Esophagus muscularis mucosa (tissue), 4 donors: ENCODE measurements at regions not wholly inside any gene's neighbourhood (a gene's known extent, or its start where the extent isn't known, plus 50 kb on each side); places are given as distances from the start of the nearest gene placed in this dataset.

ENCODE experiments used
- DNase-seq: peaks from one replicate; pipeline ENCODE4 v3.0.0-alpha.2; 2017; ENCODE audit errors: extremely low spot score
- H3K27ac ChIP-seq, 4 donors: fragments of 200-600 bp; sonication (generic); replicated peaks in 1 of 4; 1 replicate in 3 of 4; 2 replicates in 1 of 4; pipeline ENCODE4 v1.5.1; 2016 to 2019; ENCODE audit warnings: mild to moderate bottlenecking in 1 of 4
- H3K27me3 ChIP-seq, 4 donors: fragments of 200-600 bp; sonication (generic); one replicate each; pipeline versions ENCODE4 v1.5.1 to v1.6.0; 2016 to 2019
- H3K36me3 ChIP-seq, 4 donors: fragments of 200-600 bp; sonication (generic); one replicate each; pipeline ENCODE4 v1.5.1; 2016 to 2019
- H3K4me1 ChIP-seq, 4 donors: fragments of 200-600 bp; sonication (generic); one replicate each; pipeline ENCODE4 v1.5.1; 2016 to 2019
- H3K4me3 ChIP-seq, 4 donors: fragments of 200-600 bp; sonication (generic); 1 replicate in 2 of 4; 2 replicates in 2 of 4; pipeline ENCODE4 v1.5.1; 2016 to 2019; ENCODE audit warnings: mild to moderate bottlenecking in 4 of 4, moderate library complexity in 1 of 4
- H3K9me3 ChIP-seq, 4 donors: fragments of 200-600 bp; sonication (generic); 1 replicate in 3 of 4; 2 replicates in 1 of 4; pipeline ENCODE4 v1.5.1; 2016 to 2019
- EP300 ChIP-seq: sonication (generic); formaldehyde crosslinking; IDR thresholded peaks from one replicate; pipeline ENCODE4 v1.6.1; 2017; ENCODE audit warnings: antibody characterized with exemption
- POLR2A ChIP-seq: fragments of 450-650 bp; IDR thresholded peaks from one replicate; pipeline ENCODE4 v1.6.1; 2017; ENCODE audit warnings: antibody characterized with exemption, moderate library complexity, mild to moderate bottlenecking, low read depth
- POLR2AphosphoS5 ChIP-seq, 2 donors: sonication (generic); formaldehyde crosslinking; IDR thresholded peaks; one replicate each; pipeline ENCODE4 v1.6.1; 2017; ENCODE audit warnings: antibody characterized with exemption in 2 of 2
- whole genome bisulfite sequencing: methylation state at CpG from one replicate; pipeline ENCODE4 v1.1.5; 2018; 5-methylcytosine and 5-hydroxymethylcytosine counted together
- intact Hi-C: fragments of 100-400 bp; cut with DNase I; formaldehyde crosslinking; loops from one replicate; pipeline ENCODE4 v1.15.1; 2023
- TF ChIP-seq, protein P1 (sequence below), 3 experiments: fragments of 200-600 bp in 2 of 3; fragments of 450-650 bp in 1 of 3; sonication (generic) in 2 of 3; IDR thresholded peaks; one replicate each; pipeline ENCODE4 v1.5.1; 2017 to 2019; ENCODE audit warnings: antibody characterized with exemption in 3 of 3, mild to moderate bottlenecking in 2 of 3, moderate library complexity in 1 of 3

GRCh38 chr6:143616741-143617140, 61.0 kb upstream of the PHACTR2 start:
- intact Hi-C loops = no loop called here
- Histone ChIP-seq H3K4me3 (no peak overlapping the region), H3K27me3 (no peaks in the 10 kb centered on the region), H3K27ac (no peak overlapping the region), H3K4me1 (peaks cover 0 to 14% (median 7%) of the 10 kb centered on the region in 4 donors), H3K9me3 (no peaks in the 10 kb centered on the region), H3K36me3 (no peaks in the 10 kb centered on the region)
- no peak for TF ChIP-seq POLR2A
- TF ChIP-seq POLR2AphosphoS5 (IDR thresholded peaks at IDR 0.05) = no peak
- TF ChIP-seq, protein P1, sequence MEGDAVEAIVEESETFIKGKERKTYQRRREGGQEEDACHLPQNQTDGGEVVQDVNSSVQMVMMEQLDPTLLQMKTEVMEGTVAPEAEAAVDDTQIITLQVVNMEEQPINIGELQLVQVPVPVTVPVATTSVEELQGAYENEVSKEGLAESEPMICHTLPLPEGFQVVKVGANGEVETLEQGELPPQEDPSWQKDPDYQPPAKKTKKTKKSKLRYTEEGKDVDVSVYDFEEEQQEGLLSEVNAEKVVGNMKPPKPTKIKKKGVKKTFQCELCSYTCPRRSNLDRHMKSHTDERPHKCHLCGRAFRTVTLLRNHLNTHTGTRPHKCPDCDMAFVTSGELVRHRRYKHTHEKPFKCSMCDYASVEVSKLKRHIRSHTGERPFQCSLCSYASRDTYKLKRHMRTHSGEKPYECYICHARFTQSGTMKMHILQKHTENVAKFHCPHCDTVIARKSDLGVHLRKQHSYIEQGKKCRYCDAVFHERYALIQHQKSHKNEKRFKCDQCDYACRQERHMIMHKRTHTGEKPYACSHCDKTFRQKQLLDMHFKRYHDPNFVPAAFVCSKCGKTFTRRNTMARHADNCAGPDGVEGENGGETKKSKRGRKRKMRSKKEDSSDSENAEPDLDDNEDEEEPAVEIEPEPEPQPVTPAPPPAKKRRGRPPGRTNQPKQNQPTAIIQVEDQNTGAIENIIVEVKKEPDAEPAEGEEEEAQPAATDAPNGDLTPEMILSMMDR (IDR thresholded peaks at IDR 0.05) = no peak
- TF ChIP-seq EP300 = no peak
- 93% methylated on average over 7 of the region's 7 CpGs for WGBS
- no peak for DNase-seq

- WGBS = 92% methylated on average over 1 of the region's 1 CpG
- TF ChIP-seq POLR2A (no peak), POLR2AphosphoS5 (IDR thresholded peaks at IDR 0.05) (no peak), EP300 (no peak)
- TF ChIP-seq, protein P1 (IDR thresholded peaks at IDR 0.05) = no peak
Measured at GRCh38 chr6:143615785-143616184, 62.0 kb upstream of the PHACTR2 start.

GRCh38 chr6:143614235-143614634, 63.5 kb upstream of the PHACTR2 start:
- DNase-seq = no peak
- H3K36me3 ChIP-seq = no peaks in the 10 kb centered on the region
- H3K27me3 ChIP-seq = no peaks in the 10 kb centered on the region
- WGBS = 53% methylated on average over 1 of the region's 1 CpG
- intact Hi-C loops = no loop called here
- peaks cover 0 to 3% (median 0%) of the 10 kb centered on the region in 4 donors for H3K4me1 ChIP-seq
- no peak overlapping the region for H3K27ac ChIP-seq
- H3K4me3 ChIP-seq = no peak overlapping the region
- no peak for TF ChIP-seq POLR2AphosphoS5 (IDR thresholded peaks at IDR 0.05)
- TF ChIP-seq POLR2A = no peak
- TF ChIP-seq EP300 = no peak
- TF ChIP-seq, protein P1 (IDR thresholded peaks at IDR 0.05) = no peak
- no peaks in the 10 kb centered on the region for H3K9me3 ChIP-seq

More at GRCh38 chr6:143615785-143616184, 62.0 kb upstream of the PHACTR2 start:
- intact Hi-C loops = no loop called here
- no peak for DNase-seq
- H3K4me3 ChIP-seq = no peak overlapping the region
- H3K36me3 ChIP-seq = no peaks in the 10 kb centered on the region
- H3K27ac ChIP-seq = no peak overlapping the region
- H3K27me3 ChIP-seq = no peaks in the 10 kb centered on the region
- peaks cover 0 to 12% (median 7%) of the 10 kb centered on the region in 4 donors for H3K4me1 ChIP-seq
- no peaks in the 10 kb centered on the region for H3K9me3 ChIP-seq

DNA sequence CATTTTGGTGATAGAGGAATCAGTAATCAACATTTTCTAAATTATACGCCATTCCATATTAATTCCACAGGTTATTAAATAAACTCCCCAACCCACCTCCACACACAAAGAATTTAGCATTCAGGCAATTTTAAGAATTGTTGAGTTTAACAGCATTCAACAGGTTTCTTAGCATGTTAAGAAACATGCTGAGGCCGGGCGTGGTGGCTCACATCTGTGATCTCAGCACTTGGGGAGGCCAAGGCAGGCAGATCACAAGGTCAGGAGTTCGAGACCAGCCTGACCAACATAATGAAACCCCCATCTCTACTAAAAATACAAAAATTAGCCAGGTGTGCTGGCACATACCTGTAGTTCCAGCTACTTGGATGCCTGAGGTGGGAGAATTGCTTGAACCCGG, 64.0 kb upstream of the PHACTR2 start:
- no peak overlapping the region for H3K4me3 ChIP-seq
- no peak for DNase-seq
- H3K27ac ChIP-seq = no peak overlapping the region
- TF ChIP-seq EP300 (no peak), POLR2A (no peak), POLR2AphosphoS5 (IDR thresholded peaks at IDR 0.05) (no peak)
- TF ChIP-seq, protein P1 (IDR thresholded peaks at IDR 0.05) = no peak
- intact Hi-C loops = no loop called here
- 96% methylated on average over 5 of the region's 5 CpGs for WGBS
- H3K36me3 ChIP-seq = no peaks in the 10 kb centered on the region
- H3K9me3 ChIP-seq = no peaks in the 10 kb centered on the region
- peaks cover 0 to 3% (median 0%) of the 10 kb centered on the region in 4 donors for H3K4me1 ChIP-seq
- H3K27me3 ChIP-seq = no peaks in the 10 kb centered on the region

DNA sequence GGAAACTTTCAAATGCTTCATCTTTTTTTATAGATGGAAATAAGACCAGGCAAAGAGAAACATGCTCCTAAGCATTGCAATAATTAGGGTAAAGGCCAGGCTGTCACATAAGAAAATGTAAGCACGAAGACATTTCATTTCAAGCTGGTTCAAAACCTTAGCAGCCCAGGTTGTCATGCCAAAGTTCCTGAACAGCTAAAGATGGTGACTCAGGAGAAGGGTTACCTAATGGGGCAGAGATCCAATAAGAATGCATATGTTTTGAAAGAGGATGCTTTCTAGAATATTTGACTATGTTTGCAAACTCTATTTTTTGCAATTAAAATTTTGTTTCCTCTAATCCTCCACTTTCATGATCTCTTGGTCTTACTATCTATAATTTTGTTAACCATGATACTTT, 65.6 kb upstream of the PHACTR2 start:
- no peak overlapping the region for H3K4me3 ChIP-seq
- WGBS = 100% methylated on average over 1 of the region's 1 CpG
- no peaks in the 10 kb centered on the region for H3K9me3 ChIP-seq
- no peaks in the 10 kb centered on the region for H3K27me3 ChIP-seq
- intact Hi-C loops = no loop called here
- no peak for DNase-seq
- TF ChIP-seq EP300 (no peak), POLR2A (no peak), POLR2AphosphoS5 (IDR thresholded peaks at IDR 0.05) (no peak)
- TF ChIP-seq, protein P1 (IDR thresholded peaks at IDR 0.05) = no peak
- H3K27ac ChIP-seq = no peak overlapping the region
- no peaks in the 10 kb centered on the region for H3K36me3 ChIP-seq
- H3K4me1 ChIP-seq = peaks cover 0 to 8% (median 2%) of the 10 kb centered on the region in 4 donors
